A549 (cell line): ENCODE measurements at regions not wholly inside any gene's neighbourhood (a gene's known extent, or its start where the extent isn't known, plus 50 kb on each side); places are given as distances from the start of the nearest gene placed in this dataset.
"Not testable (repeated sequence)": the region's sequence is repeated elsewhere in the genome, so short reads cannot be mapped to it uniquely, and the experiment has no call there.

Source experiments
- ATAC-seq, 2 experiments: fragments of 200-7000 bp in 1 of 2; fragments of >200 bp in 1 of 2; cut with Nextera tagmentation in 1 of 2; cut with Tn5 transposase in 1 of 2; 3 replicates each; pipeline versions ENCODE4 v1.8.0 to v1.9.1; 2018 to 2020; ENCODE audit warnings: mild to moderate bottlenecking in 1 of 2, moderate library complexity in 1 of 2
- CTCF ChIA-PET: fragments of 300-600 bp; sonication (Branson Sonifier 250); formaldehyde crosslinking; extraction: SDS; loops from one replicate; lab custom pipeline; 2021; ENCODE audit warnings: antibody characterized with exemption, inconsistent platforms; lab: Yijun Ruan, JAX
- POLR2A ChIA-PET: fragments of 350-600 bp; formaldehyde crosslinking; extraction: SDS; loops from one replicate; lab custom pipeline; 2021; ENCODE audit warnings: antibody characterized with exemption, inconsistent platforms; lab: Yijun Ruan, JAX
- DNase-seq, 2 experiments: peaks; one replicate each; pipeline versions ENCODE4 v3.0.0 to v3.0.0-alpha.2; 2011 to 2016; ENCODE audit warnings: low read depth in 1 of 2, low spot score in 1 of 2
- FAIRE-seq: peaks from 2 replicates; lab custom pipeline; 2011; peaks lifted over from hg19 to GRCh38; lab: Jason Lieb, UNC
- H3K27ac ChIP-seq, 2 experiments: fragments of >200 bp; sonication (Bioruptor Twin); formaldehyde crosslinking; 3 replicates each; pipeline ENCODE4 v1.5.1; 2016 to 2017
- H3K4me1 ChIP-seq: fragments of >200 bp; sonication (Bioruptor Twin); formaldehyde crosslinking; 3 replicates; pipeline ENCODE4 v1.6.1; 2016
- H3K4me2 ChIP-seq: fragments of >200 bp; sonication (Bioruptor Twin); formaldehyde crosslinking; 3 replicates; pipeline ENCODE4 v1.6.1; 2016
- H3K4me3 ChIP-seq: fragments of >200 bp; sonication (Bioruptor Twin); formaldehyde crosslinking; 3 replicates; pipeline ENCODE4 v1.5.1; 2016
- H3K9me3 ChIP-seq: fragments of >200 bp; sonication (Bioruptor Twin); formaldehyde crosslinking; 3 replicates; pipeline ENCODE4 v1.6.1; 2016
- CBX8 ChIP-seq: fragments of 200-600 bp; sonication (generic); IDR thresholded peaks from 2 replicates; pipeline ENCODE4 v1.6.1; 2016
- FOSB ChIP-seq: fragments of 250-450 bp; sonication (Bioruptor Pico); IDR thresholded peaks from 2 replicates; pipeline ENCODE4 v1.5.0; 2020; ENCODE audit warnings: mild to moderate bottlenecking, moderate library complexity
- FOSL2 ChIP-seq, 2 experiments: fragments of 450-650 bp in 1 of 2; fragments of >200 bp in 1 of 2; sonication (Bioruptor Twin) in 1 of 2; formaldehyde crosslinking; IDR thresholded peaks; 2 replicates each; pipeline versions ENCODE4 v1.5.0 to v1.6.1; 2016 to 2020; ENCODE audit warnings: mild to moderate bottlenecking in 1 of 2, moderate library complexity in 1 of 2
- KDM1A ChIP-seq: fragments of 200-600 bp; sonication (generic); IDR thresholded peaks from 2 replicates; pipeline ENCODE4 v1.6.1; 2016; ENCODE audit warnings: low read depth, mild to moderate bottlenecking
- KDM5A ChIP-seq: fragments of 200-600 bp; sonication (generic); IDR thresholded peaks from 2 replicates; pipeline ENCODE4 v1.6.1; 2016; ENCODE audit warnings: antibody characterized with exemption, mild to moderate bottlenecking
- RNF2 ChIP-seq: fragments of 200-600 bp; sonication (generic); IDR thresholded peaks from 2 replicates; pipeline ENCODE4 v1.6.1; 2016; ENCODE audit warnings: low read depth, mild to moderate bottlenecking, antibody characterized with exemption, moderate library complexity, borderline replicate concordance
- ZFP36 ChIP-seq: fragments of 450-650 bp; IDR thresholded peaks from 2 replicates; pipeline ENCODE4 v1.6.1; 2014; ENCODE audit warnings: borderline replicate concordance; ENCODE audit not compliant: partially characterized antibody
- ZSCAN20 ChIP-seq: fragments of 250-450 bp; sonication (Bioruptor Pico); IDR thresholded peaks from 2 replicates; pipeline ENCODE4 v1.8.0; 2022; ENCODE audit warnings: mild to moderate bottlenecking, moderate library complexity
- WGBS: methylation state at CpG from one replicate; pipeline ENCODE4 v1.1.6; 2017; ENCODE audit errors: missing lambda C conversion rate; 5-methylcytosine and 5-hydroxymethylcytosine counted together
- TF ChIP-seq, protein P1 (sequence below): fragments of 450-650 bp; IDR thresholded peaks from 2 replicates; pipeline ENCODE4 v1.6.1; 2014; ENCODE audit warnings: antibody characterized with exemption
- TF ChIP-seq, protein P2 (sequence below): fragments of 150-350 bp; IDR thresholded peaks from 2 replicates; pipeline ENCODE4 v1.6.1; 2014; ENCODE audit warnings: low read depth, mild to moderate bottlenecking, low read length

DNA sequence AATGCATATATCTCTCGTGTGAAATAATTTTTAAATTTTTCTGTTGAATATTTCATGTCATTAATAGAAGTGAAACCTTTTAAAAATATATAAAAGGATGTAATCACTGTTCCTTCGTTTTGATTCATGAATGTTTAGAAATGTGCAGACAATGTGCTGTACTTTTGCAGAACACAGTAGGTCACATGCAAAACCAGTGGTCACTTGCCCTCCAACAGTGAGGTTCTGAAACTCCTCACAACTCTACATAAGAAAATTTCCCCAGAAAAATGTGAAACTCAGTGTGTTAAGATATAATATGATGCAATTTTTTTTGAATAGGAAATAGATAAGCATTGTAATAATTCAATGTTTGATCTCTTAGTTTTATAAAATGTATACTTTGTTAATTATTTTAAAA lies 747.7 kb upstream of the CDH18 start:
- H3K4me1 ChIP-seq, H3K9me3 ChIP-seq, H3K27ac ChIP-seq, H3K4me3 ChIP-seq, POLR2A ChIA-PET, H3K4me2 ChIP-seq, CTCF ChIA-PET, ATAC-seq, FAIRE-seq, DNase-seq: not testable (repeated sequence)
- WGBS = 4% methylated on average over 2 of the region's 2 CpGs

DNA sequence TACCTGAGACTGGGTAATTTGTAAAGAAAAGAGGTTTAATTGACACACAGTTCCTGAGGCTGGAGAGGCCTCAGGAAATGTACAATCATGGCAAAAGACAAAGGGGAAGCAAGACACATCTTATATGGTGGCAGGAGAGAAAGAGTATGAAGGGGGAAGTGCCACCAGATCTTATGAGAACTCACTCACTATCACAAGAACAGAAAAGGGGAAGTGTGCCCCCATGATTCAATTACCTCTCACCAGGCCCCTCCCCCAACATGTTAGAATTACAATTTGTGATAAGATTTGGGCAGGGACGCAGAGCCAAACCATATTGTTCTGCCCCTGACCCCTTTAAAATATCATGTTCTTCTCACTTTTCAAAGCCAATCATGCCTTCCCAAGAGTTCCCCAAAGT lies 744.2 kb upstream of the CDH18 start:
- POLR2A ChIA-PET, ATAC-seq, H3K4me1 ChIP-seq, H3K27ac ChIP-seq, FAIRE-seq, H3K4me2 ChIP-seq, H3K4me3 ChIP-seq, DNase-seq, CTCF ChIA-PET, H3K9me3 ChIP-seq: not testable (repeated sequence)
- WGBS = 59% methylated on average over 1 of the region's 1 CpG

DNA sequence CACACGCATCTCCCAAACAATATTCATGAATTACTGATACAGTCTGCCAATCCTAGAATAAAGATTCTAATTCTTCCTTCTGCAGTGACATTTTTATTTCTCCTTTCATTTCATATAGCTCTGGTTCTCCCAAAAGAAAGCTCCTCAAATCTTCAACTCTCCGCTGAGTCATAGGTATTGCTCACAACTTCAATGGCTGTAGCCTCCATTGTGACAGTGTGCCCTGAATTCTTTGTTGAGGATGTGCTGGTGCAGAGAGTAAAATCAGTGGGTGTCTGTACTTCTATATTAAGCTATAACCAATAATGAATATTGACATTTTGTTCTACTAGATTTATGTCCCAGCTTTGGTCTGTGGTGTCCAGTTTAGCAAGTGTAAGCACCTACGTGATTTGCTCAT lies 733.3 kb upstream of the CDH18 start:
- H3K9me3 ChIP-seq, CTCF ChIA-PET, H3K4me1 ChIP-seq, H3K4me3 ChIP-seq, POLR2A ChIA-PET, DNase-seq, FAIRE-seq, ATAC-seq, H3K4me2 ChIP-seq, H3K27ac ChIP-seq: not testable (repeated sequence)
- WGBS = 51% methylated on average over 3 of the region's 3 CpGs

DNA sequence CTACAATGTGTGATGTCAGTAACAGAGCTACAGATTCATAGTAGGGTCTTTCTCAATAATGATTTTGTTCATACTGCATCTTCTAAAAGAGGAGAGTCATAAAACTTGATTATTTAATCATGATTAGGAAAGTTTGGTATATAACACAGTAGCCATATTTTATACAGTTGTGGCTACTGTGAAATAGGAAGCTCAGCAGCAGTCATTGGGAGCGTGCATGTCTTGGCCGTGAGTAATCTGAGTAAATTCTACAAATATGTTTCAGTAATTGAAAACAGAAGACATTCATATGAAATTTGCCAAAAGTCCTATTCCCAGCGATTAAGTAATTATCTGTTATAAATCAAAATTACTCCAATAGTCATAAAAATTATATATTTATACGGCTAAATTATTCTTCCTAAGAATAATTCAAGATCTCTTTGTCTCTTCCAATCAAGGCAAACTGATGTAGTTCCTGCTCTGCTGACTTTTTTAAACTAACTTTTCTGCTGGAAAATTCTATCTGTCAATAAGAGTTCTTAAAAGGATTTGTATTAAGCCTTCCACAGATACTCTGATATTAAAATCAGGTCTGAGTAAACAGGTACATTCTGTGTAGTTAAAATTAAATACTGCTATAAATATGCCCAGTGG lies 723.6 kb upstream of the CDH18 start:
- CTCF ChIA-PET, DNase-seq, ATAC-seq, H3K4me1 ChIP-seq, H3K27ac ChIP-seq, H3K4me2 ChIP-seq, FAIRE-seq, H3K4me3 ChIP-seq, POLR2A ChIA-PET, H3K9me3 ChIP-seq: not testable (repeated sequence)
- 79% methylated on average over 4 of the region's 4 CpGs for WGBS

DNA sequence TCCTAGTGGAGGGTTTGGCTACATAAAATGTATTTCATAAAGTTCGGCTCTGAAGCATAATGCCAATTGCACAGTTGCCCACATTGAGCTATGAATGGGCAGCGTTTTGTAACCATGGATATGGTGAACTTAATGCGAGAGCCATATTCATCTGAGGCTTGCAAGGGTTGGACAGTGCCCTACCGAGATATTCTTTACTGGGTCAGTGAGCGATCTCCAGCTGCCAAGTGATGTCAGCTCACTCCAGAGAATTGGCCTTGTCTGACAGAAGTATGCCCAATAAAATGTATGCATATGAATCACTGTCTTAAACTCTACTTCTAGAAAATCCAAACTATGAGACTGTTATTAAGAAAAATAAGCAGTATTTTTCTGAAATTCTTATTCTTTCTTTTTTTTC lies 719.6 kb upstream of the CDH18 start:
- H3K4me2 ChIP-seq, H3K4me3 ChIP-seq, H3K9me3 ChIP-seq, H3K27ac ChIP-seq, CTCF ChIA-PET, H3K4me1 ChIP-seq, FAIRE-seq, DNase-seq, POLR2A ChIA-PET, ATAC-seq: not testable (repeated sequence)
- 54% methylated on average over 5 of the region's 5 CpGs for WGBS

DNA sequence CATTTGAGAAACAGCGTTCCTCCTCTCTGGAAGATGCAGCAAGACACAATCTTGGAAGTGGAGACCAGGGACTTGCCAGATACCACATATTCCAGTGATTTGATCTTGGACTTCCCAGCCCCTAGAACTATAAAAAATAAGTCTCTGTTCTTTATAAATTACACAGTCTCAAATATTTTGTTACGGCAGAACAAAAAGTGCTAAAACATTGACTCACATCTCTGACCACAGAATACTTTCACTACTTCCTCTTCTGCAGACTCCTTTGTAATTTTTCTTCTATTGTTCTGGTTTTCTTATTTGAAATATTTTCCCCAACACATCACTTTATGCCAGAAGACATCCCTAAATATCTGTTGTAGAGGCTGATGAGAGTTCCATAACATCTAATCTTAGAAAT lies 706.1 kb upstream of the CDH18 start:
- Histone ChIP-seq H3K4me1 (no peaks in the 10 kb centered on the region), H3K4me3 (no peak overlapping the region)
- FAIRE-seq (no peak), ATAC-seq (no peak)
- 42% methylated on average over 2 of the region's 2 CpGs for WGBS
- CTCF ChIA-PET = no interaction called here
- TF ChIP-seq ZFP36 = no peak
- no peak for TF ChIP-seq RNF2
- TF ChIP-seq, protein P1, sequence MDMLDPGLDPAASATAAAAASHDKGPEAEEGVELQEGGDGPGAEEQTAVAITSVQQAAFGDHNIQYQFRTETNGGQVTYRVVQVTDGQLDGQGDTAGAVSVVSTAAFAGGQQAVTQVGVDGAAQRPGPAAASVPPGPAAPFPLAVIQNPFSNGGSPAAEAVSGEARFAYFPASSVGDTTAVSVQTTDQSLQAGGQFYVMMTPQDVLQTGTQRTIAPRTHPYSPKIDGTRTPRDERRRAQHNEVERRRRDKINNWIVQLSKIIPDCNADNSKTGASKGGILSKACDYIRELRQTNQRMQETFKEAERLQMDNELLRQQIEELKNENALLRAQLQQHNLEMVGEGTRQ = no peak
- no peak for TF ChIP-seq FOSL2 (IDR thresholded peaks at IDR 0.05)
- no peak for TF ChIP-seq FOSL2 (CRISPR knock-in tag; IDR thresholded peaks at IDR 0.05)
- TF ChIP-seq KDM1A = no peak
- TF ChIP-seq CBX8 = no peak
- TF ChIP-seq KDM5A = no peak
- no peak for TF ChIP-seq ZSCAN20 (CRISPR knock-in tag)
- no peak for TF ChIP-seq FOSB (CRISPR knock-in tag)
- TF ChIP-seq, protein P2, sequence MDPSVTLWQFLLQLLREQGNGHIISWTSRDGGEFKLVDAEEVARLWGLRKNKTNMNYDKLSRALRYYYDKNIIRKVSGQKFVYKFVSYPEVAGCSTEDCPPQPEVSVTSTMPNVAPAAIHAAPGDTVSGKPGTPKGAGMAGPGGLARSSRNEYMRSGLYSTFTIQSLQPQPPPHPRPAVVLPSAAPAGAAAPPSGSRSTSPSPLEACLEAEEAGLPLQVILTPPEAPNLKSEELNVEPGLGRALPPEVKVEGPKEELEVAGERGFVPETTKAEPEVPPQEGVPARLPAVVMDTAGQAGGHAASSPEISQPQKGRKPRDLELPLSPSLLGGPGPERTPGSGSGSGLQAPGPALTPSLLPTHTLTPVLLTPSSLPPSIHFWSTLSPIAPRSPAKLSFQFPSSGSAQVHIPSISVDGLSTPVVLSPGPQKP = no peak
- TF ChIP-seq, all 56 proteins: peak for 0
- H3K9me3 ChIP-seq = no peaks in the 10 kb centered on the region
- H3K27ac ChIP-seq = no peak overlapping the region
- POLR2A ChIA-PET = no interaction called here
- DNase-seq = no peak
- H3K4me2 ChIP-seq = no peak overlapping the region
